HepG2 (cell line): ENCODE measurements at regions not wholly inside any gene's neighbourhood (a gene's known extent, or its start where the extent isn't known, plus 50 kb on each side); places are given as distances from the start of the nearest gene placed in this dataset.

Experiments
- ATM ChIP-seq: fragments of 450-650 bp; IDR thresholded peaks from 2 replicates; pipeline ENCODE4 v1.7.1; 2017; ENCODE audit warnings: mild to moderate bottlenecking, borderline replicate concordance
- CREM ChIP-seq, 2 experiments: sonication (generic) in 1 of 2; formaldehyde crosslinking in 1 of 2; IDR thresholded peaks; 2 replicates each; pipeline versions ENCODE4 v1.4.0 to v1.6.1; 2016 to 2020; ENCODE audit warnings: antibody characterized with exemption in 1 of 2, mild to moderate bottlenecking in 1 of 2, missing genetic modification reagents in 1 of 2
- EP300 ChIP-seq, 3 experiments: sonication (generic) in 1 of 3; formaldehyde crosslinking in 1 of 3; IDR thresholded peaks; 2 replicates each; pipeline versions ENCODE4 v1.5.1 to v1.6.1; 2011 to 2020; ENCODE audit warnings: low read depth in 2 of 3, low read length in 2 of 3, borderline replicate concordance in 1 of 3, improper control_type of control experiment in 1 of 3, mild to moderate bottlenecking in 1 of 3, missing genetic modification reagents in 1 of 3, moderate library complexity in 1 of 3
- GPN1 ChIP-seq: sonication (generic); formaldehyde crosslinking; IDR thresholded peaks from 2 replicates; pipeline ENCODE4 v1.5.1; 2020; ENCODE audit warnings: missing genetic modification reagents, borderline replicate concordance
- HMG20A ChIP-seq: IDR thresholded peaks from 2 replicates; pipeline ENCODE4 v1.6.1; 2016; ENCODE audit warnings: borderline replicate concordance
- HMG20B ChIP-seq: conservative IDR thresholded peaks from 2 replicates; pipeline ENCODE4 v1.6.1; 2016; ENCODE audit warnings: missing genetic modification reagents, missing compliant biosample characterization
- KAT8 ChIP-seq: IDR thresholded peaks from 2 replicates; pipeline ENCODE4 v1.6.1; 2016; ENCODE audit warnings: missing genetic modification reagents, missing compliant biosample characterization
- KLF16 ChIP-seq, 2 experiments: sonication (generic) in 1 of 2; formaldehyde crosslinking in 1 of 2; IDR thresholded peaks; 2 replicates each; pipeline versions ENCODE4 v1.6.1 to v1.8.0; 2016 to 2023; ENCODE audit warnings: missing genetic modification reagents in 2 of 2, missing compliant biosample characterization in 1 of 2
- KMT2B ChIP-seq: IDR thresholded peaks from 2 replicates; pipeline ENCODE4 v1.6.1; 2016; ENCODE audit warnings: missing genetic modification reagents, missing compliant biosample characterization
- MED1 ChIP-seq: sonication (generic); formaldehyde crosslinking; IDR thresholded peaks from 2 replicates; pipeline ENCODE4 v1.4.0; 2020; ENCODE audit warnings: missing genetic modification reagents
- MZF1 ChIP-seq: sonication (generic); formaldehyde crosslinking; IDR thresholded peaks from 2 replicates; pipeline ENCODE4 v1.8.1; 2023; ENCODE audit warnings: mild to moderate bottlenecking, missing genetic modification reagents, borderline replicate concordance
- NR2F6 ChIP-seq, 2 experiments: IDR thresholded peaks; 2 replicates each; pipeline ENCODE4 v1.6.1; 2016; ENCODE audit warnings: antibody characterized with exemption in 1 of 2, mild to moderate bottlenecking in 1 of 2
- ONECUT2 ChIP-seq: sonication (generic); formaldehyde crosslinking; IDR thresholded peaks from 2 replicates; pipeline ENCODE4 v1.4.0; 2020; ENCODE audit warnings: missing genetic modification reagents
- PRDM10 ChIP-seq: sonication (generic); formaldehyde crosslinking; IDR thresholded peaks from 2 replicates; pipeline ENCODE4 v1.4.0; 2020; ENCODE audit warnings: low read depth, missing genetic modification reagents
- RARA ChIP-seq: IDR thresholded peaks from 2 replicates; pipeline ENCODE4 v1.6.1; 2016; ENCODE audit warnings: missing genetic modification reagents, missing compliant biosample characterization
- SAP130 ChIP-seq: IDR thresholded peaks from 2 replicates; pipeline ENCODE4 v1.6.1; 2016; ENCODE audit warnings: low read depth
- SOX5 ChIP-seq: IDR thresholded peaks from 2 replicates; pipeline ENCODE4 v1.6.1; 2016; ENCODE audit warnings: borderline replicate concordance
- TOE1 ChIP-seq: sonication (generic); formaldehyde crosslinking; IDR thresholded peaks from 2 replicates; pipeline ENCODE4 v1.4.0; 2020; ENCODE audit warnings: mild to moderate bottlenecking, missing genetic modification reagents
- UBTF ChIP-seq: sonication (generic); formaldehyde crosslinking; IDR thresholded peaks from 2 replicates; pipeline ENCODE4 v1.4.0; 2020; ENCODE audit warnings: mild to moderate bottlenecking, missing genetic modification reagents
- ZNF891 ChIP-seq: sonication (generic); formaldehyde crosslinking; IDR thresholded peaks from 2 replicates; pipeline ENCODE4 v1.5.0; 2020; ENCODE audit warnings: mild to moderate bottlenecking, missing genetic modification reagents
- TF ChIP-seq, protein P1 (sequence below): IDR thresholded peaks from 2 replicates; pipeline ENCODE4 v1.6.1; 2018; ENCODE audit warnings: missing genetic modification reagents, mild to moderate bottlenecking, missing compliant biosample characterization
- TF ChIP-seq, protein P2 (sequence below): sonication (generic); formaldehyde crosslinking; conservative IDR thresholded peaks from 2 replicates; pipeline ENCODE4 v1.8.0; 2022; ENCODE audit warnings: mild to moderate bottlenecking, moderate library complexity, missing genetic modification reagents

GRCh38 chr2:43144263-43144662 is 82.1 kb downstream of the ZFP36L2 start (continued):
- no peak for TF ChIP-seq PRDM10 (CRISPR knock-in tag)
- no peak for TF ChIP-seq ATM
- TF ChIP-seq NR2F6 (IDR thresholded peaks at IDR 0.05): peak; percentile 35; the same call in 1 of the 2 replicates
- TF ChIP-seq NR2F6 (CRISPR knock-in tag; IDR thresholded peaks at IDR 0.05): no peak
- TF ChIP-seq MED1 (CRISPR knock-in tag): peak; percentile 53
- TF ChIP-seq SOX5 (CRISPR knock-in tag): peak; percentile 25; the same call in 1 of the 2 replicates
- TF ChIP-seq HMG20A: peak; percentile 65; the same call in 1 of the 2 replicates
- no peak for TF ChIP-seq KMT2B
- TF ChIP-seq MZF1: no peak
- TF ChIP-seq, protein P1, sequence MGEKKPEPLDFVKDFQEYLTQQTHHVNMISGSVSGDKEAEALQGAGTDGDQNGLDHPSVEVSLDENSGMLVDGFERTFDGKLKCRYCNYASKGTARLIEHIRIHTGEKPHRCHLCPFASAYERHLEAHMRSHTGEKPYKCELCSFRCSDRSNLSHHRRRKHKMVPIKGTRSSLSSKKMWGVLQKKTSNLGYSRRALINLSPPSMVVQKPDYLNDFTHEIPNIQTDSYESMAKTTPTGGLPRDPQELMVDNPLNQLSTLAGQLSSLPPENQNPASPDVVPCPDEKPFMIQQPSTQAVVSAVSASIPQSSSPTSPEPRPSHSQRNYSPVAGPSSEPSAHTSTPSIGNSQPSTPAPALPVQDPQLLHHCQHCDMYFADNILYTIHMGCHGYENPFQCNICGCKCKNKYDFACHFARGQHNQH (CRISPR knock-in tag): no peak
- no peak for TF ChIP-seq TOE1 (CRISPR knock-in tag)
- TF ChIP-seq RARA: peak; percentile 85
- 0 out of 2 replicates have a peak, but pooled peaks have one; percentile 41 for TF ChIP-seq SAP130 (CRISPR knock-in tag)
- no peak for TF ChIP-seq UBTF (CRISPR knock-in tag)
- TF ChIP-seq, protein P2, sequence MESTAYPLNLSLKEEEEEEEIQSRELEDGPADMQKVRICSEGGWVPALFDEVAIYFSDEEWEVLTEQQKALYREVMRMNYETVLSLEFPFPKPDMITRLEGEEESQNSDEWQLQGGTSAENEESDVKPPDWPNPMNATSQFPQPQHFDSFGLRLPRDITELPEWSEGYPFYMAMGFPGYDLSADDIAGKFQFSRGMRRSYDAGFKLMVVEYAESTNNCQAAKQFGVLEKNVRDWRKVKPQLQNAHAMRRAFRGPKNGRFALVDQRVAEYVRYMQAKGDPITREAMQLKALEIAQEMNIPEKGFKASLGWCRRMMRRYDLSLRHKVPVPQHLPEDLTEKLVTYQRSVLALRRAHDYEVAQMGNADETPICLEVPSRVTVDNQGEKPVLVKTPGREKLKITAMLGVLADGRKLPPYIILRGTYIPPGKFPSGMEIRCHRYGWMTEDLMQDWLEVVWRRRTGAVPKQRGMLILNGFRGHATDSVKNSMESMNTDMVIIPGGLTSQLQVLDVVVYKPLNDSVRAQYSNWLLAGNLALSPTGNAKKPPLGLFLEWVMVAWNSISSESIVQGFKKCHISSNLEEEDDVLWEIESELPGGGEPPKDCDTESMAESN: no peak
- TF ChIP-seq KLF16 (CRISPR knock-in tag; IDR thresholded peaks at IDR 0.05): peak in 1 of 2 experiments; percentile 44; a peak in 1 of 4 replicates
- TF ChIP-seq ONECUT2 (CRISPR knock-in tag): peak; percentile 68
- TF ChIP-seq CREM (IDR thresholded peaks at IDR 0.05): peak; percentile 46; the same call in 1 of the 2 replicates
- TF ChIP-seq CREM (CRISPR knock-in tag; IDR thresholded peaks at IDR 0.05): no peak
- TF ChIP-seq HMG20B: no peak
- TF ChIP-seq ZNF891 (CRISPR knock-in tag): no peak
- peak; percentile 18; the same call in 1 of the 2 replicates for TF ChIP-seq KAT8 (CRISPR knock-in tag)
- TF ChIP-seq GPN1 (CRISPR knock-in tag): no peak
- TF ChIP-seq EP300 (IDR thresholded peaks at IDR 0.05; ENCODE audit: low read depth in 2 of 2, low read length in 2 of 2): peak in 1 of 2 experiments; percentile 76; a peak in 2 of 4 replicates
- no peak for TF ChIP-seq EP300 (CRISPR knock-in tag; IDR thresholded peaks at IDR 0.05; ENCODE audit: borderline replicate concordance)
